ENCODE measurements at regions not wholly inside any gene's neighbourhood (a gene's known extent, or its start where the extent isn't known, plus 50 kb on each side); places are given as distances from the start of the nearest gene placed in this dataset.

DNA sequence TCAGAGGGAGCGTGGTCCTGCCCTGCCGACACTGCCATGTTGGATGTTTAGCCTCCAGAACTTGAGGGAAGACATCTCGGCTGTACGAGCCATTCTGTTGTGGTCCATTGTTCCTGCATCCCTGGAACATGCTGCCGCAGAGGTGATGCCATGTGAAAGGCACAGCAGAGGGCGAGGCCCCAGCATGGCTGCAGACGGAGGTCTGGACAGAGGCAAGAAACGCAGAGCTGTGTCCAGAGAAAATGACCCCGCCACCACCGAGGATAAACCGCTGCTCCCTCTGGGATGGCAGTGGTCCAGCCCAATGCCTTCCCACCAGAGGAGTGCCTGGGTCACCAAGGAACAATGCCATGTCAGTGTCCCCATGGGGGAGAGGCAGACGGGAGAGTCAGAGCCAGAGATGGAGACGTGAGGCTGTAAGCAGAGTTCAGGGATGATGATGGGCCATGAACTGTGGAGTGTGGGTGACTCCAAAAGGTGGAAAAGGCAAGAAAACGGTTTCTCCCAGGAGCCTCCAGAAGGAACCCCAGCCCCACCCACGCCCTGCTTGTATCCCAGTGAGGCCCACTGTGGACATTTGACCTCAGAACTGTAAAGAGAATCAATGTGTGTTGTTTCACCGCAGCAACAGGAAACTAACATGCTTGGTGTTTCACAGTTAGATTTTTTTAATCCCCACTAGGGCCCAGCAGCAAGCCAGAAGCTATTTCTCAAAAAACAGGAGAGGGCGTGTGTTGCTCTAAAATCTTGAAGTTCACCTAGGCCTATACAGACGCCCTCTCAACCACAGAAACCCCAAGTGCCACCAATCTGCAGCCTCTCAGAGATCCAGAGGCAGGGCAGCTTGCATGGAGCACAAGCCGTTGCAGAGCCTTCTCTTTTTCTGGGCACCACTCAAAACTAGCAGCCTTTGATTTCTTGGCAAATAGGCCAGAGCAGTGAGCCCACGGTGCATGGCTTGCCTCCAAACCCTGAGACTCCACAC, 1422.9 kb downstream of the TBC1D22A start:
- TF ChIP-seq, protein P1, sequence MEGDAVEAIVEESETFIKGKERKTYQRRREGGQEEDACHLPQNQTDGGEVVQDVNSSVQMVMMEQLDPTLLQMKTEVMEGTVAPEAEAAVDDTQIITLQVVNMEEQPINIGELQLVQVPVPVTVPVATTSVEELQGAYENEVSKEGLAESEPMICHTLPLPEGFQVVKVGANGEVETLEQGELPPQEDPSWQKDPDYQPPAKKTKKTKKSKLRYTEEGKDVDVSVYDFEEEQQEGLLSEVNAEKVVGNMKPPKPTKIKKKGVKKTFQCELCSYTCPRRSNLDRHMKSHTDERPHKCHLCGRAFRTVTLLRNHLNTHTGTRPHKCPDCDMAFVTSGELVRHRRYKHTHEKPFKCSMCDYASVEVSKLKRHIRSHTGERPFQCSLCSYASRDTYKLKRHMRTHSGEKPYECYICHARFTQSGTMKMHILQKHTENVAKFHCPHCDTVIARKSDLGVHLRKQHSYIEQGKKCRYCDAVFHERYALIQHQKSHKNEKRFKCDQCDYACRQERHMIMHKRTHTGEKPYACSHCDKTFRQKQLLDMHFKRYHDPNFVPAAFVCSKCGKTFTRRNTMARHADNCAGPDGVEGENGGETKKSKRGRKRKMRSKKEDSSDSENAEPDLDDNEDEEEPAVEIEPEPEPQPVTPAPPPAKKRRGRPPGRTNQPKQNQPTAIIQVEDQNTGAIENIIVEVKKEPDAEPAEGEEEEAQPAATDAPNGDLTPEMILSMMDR (IDR thresholded peaks at IDR 0.05; ENCODE audit: insufficient read depth, missing control alignments), result no peak
- FAIRE-seq (no peak), DNase-seq (ENCODE audit: insufficient read length, low spot score) (no peak)

DNA sequence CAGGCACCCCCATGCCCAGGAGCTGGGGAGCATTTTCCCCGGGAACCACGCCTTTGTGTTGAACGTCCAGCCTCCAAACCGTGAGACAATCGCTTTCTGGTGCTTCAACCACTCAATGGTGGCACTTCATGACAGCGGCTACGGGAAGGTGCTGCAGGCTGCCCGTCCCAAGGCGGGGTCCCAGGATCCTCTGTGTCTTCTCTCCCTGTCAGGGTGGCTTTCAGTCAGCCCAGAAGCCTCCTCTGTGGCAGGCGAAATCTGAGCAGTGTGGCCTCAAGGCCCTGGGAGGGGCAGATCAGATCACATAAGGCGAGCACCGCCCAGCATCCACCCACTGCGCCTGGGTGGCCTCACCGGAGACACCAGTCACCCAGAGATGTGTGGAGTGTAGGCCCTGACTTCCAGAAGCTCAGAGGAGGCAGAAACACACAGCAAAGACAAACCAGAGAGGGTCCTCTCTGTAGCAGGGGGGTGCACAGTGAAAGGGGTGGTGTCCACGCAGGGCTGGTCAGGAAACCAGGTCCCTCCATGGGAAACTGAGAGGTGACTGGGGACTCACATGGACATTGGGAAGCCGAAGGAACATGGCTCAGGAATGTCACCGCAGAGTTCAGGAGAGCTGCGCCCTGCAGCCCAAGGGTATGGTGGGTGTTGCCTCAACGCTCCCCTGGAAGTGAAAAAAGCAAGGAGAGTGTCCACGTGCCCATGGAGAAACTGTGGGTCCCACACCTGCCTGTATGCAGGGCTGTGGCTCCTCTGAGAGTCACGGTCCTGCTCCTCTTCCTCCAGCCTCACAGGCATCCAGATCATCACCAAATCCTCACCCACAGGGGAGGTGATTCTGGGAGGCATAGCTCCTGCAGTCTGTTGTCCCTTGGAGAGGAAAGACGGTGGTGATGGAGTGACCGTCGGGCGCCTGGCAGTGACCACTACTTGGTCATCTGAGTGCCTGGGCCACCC, 1420.7 kb downstream of the TBC1D22A start:
- FAIRE-seq (no peak), DNase-seq (ENCODE audit: insufficient read length, low spot score) (no peak)
- TF ChIP-seq, protein P1 (IDR thresholded peaks at IDR 0.05; ENCODE audit: insufficient read depth, missing control alignments), result no peak

DNA sequence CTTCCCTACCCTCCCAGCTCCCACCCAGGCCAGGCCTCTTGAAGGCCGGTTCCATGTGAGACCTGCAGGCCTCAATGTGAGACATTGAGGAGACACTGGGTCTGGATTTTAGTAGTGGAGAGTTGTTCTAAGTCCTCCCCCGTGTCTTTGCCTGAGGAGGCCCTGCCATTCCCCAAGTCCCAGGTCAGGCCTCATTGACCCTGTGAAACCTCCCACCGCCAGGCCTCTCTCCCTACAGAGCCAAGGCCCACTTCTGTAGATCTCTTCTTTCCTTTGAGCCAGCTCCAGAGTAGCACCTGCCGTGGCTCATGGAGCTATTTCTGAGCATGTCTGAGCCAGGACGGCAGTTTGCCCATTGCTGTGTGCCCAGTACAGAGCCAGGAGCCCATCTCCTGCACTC, 1419.6 kb downstream of the TBC1D22A start:
- TF ChIP-seq, protein P1 (IDR thresholded peaks at IDR 0.05; ENCODE audit: insufficient read depth, missing control alignments), result no peak
- FAIRE-seq (no peak), DNase-seq (ENCODE audit: insufficient read length, low spot score) (no peak)

DNA sequence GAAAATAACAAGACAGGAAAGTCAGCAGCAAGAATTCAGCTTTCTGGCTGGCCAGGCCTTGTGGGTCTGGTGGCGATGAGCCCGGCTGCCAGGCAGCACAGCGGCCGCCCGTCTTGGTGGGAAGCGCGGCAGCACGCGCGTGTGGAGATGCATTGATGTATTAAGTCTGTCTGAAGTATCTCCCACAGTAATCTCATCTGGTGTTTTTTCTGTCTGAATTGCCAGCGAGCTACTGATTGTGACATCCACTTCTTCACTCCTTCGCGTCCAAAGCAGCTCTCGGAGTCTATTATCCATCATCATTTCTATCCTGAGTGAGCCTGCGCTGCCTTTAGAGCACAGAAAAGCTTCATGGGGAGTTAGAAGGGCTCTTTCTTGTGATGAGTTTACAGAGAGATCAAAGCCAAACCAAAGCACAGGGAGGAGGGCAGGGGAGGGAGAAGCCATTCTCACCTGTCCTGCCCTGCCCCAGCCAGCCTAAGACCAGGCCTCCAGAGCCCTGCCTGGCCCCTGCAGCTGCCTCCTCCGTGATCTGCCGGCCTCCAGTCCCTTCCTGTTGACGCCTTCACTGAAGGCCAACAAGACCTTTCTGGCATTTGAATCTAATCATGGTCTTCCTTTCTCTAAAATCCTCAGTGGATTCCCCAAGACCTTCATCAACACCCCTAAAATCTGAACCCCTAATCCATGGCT, 1419.0 kb downstream of the TBC1D22A start:
- DNase-seq (ENCODE audit: insufficient read length, low spot score) (no peak), FAIRE-seq (no peak)
- TF ChIP-seq, protein P1 (IDR thresholded peaks at IDR 0.05; ENCODE audit: insufficient read depth, missing control alignments), result no peak

DNA sequence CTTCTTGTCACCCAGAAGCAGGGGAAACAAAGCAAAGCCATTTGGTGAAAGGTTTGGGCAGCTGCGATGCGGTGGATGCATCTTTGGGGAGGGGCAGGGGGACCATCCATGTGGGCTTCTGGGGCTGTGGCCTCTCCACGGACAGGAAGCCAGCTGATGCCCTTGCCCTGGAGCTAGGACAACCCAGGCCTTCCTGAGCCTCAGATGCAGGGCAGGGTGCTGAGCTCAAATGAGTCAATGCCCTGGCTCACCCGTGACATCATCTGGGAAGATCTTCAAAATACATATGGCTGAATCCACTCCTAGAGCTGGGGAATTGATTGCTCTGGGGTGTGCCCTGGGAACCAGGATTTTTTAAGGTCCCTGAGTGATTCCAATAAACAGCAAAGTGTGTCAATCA, 1418.2 kb downstream of the TBC1D22A start:
- DNase-seq (ENCODE audit: insufficient read length, low spot score), result no peak
- TF ChIP-seq, protein P1 (IDR thresholded peaks at IDR 0.05; ENCODE audit: insufficient read depth, missing control alignments), result no peak
- no peak for FAIRE-seq

DNA sequence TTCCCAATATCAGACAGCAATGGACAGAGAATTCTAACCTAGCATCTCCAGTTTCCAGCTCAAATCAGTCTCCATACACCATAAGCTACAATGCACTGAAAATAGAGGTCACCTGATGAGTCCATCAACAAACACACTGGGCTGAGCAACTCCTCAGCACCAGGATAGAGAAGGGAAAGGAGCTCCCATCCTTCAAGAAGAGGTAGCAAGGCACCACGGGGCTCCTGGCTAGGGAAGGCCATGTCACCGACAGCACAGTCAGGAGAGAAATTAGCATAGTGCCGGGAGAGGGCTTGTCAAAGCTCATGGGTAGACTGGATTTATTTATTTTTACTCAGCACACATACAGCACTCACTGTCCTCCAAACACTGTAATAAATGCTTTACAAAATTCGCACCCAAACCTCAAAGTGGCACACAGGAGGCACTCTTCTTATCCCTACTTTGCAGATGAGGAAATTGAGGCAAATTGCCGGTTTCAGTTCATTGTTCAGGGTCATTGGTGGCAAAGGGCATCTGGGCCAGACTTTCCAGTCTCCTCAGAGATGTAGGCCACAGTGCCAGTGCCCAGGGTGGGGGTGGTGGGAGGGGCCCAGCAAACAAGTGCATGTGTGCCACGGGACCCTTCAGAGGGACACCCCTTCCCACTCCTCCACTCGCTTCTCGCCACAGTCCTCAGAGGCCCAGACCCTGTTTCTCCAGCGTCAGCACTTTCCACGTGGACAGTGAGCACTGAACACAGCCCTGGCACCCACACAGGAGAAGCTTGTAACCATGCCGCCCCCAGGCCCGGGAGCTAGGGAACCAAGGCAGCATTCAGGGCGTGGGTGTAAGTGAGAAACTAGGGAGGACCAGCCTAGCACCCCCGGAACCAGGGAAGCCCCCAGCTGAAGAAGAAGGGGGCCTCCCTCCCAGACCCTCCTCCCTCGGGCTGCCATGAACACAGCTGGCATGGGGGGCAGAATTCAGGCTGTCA, 1417.4 kb downstream of the TBC1D22A start:
- FAIRE-seq, result no peak
- TF ChIP-seq, protein P1 (IDR thresholded peaks at IDR 0.05; ENCODE audit: insufficient read depth, missing control alignments), result no peak
- DNase-seq (ENCODE audit: insufficient read length, low spot score), result no peak

Data from D721Med (cell line).